NT2/D1 (cell line): ENCODE measurements at regions not wholly inside any gene's neighbourhood (a gene's known extent, or its start where the extent isn't known, plus 50 kb on each side); places are given as distances from the start of the nearest gene placed in this dataset.

Experiments used
- SUZ12 ChIP-seq: IDR thresholded peaks from 2 replicates; pipeline ENCODE4 v1.6.1; 2011; ENCODE audit not compliant: insufficient read length, insufficient read depth; ENCODE audit errors: extremely low read depth
- YY1 ChIP-seq: IDR thresholded peaks from 2 replicates; pipeline ENCODE4 v1.6.1; 2011; ENCODE audit not compliant: insufficient read length, insufficient read depth
- ZNF274 ChIP-seq: IDR thresholded peaks from 2 replicates; pipeline ENCODE4 v1.6.1; 2011; ENCODE audit warnings: mild to moderate bottlenecking, low read depth, low read length

DNA sequence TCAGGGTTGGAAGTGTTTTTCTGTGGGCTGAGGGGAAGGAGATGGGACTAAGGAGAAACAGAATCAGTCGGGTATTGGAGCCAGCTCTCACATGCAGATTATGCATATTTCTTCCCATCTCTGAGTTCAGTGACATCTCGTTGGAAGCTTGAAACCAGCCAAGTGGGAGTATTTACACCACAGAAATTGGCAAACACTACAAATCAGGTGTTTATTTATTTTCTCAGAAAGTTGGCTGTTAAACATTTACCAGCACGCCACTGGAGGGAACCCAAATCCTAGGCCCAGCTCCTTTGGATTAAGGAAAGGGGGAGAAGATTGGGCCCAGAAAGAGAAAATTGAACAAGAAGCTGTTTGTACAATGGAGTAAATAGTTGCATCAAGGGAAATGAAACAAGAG, 72.1 kb upstream of the PITX1 start:
- TF ChIP-seq SUZ12 (no peak), ZNF274 (no peak), YY1 (no peak)
